ENCODE measurements at regions not wholly inside any gene's neighbourhood (a gene's known extent, or its start where the extent isn't known, plus 50 kb on each side); places are given as distances from the start of the nearest gene placed in this dataset.
A peak's percentile ranks its signal among the peaks of the same experiment; 100 is the strongest.

GRCh38 chr11:10623797-10624761, 55.6 kb upstream of the LYVE1 start:
- Histone ChIP-seq H3K27me3 (ENCODE audit: insufficient read depth, low read length, poor library complexity, severe bottlenecking) (no peaks in the 10 kb centered on the region), H3K36me3 (ENCODE audit: insufficient read depth, low read length) (no peaks in the 10 kb centered on the region), H3K4me3 (ENCODE audit: low read length) (peak overlapping the region; percentile 2), H3K9me3 (ENCODE audit: low read length) (no peaks in the 10 kb centered on the region), H3K27ac (ENCODE audit: low read depth, low read length) (no peak overlapping the region), H3K4me1 (ENCODE audit: insufficient read depth, low read length) (peaks cover 32% of the 10 kb centered on the region)
- ChIA-PET POLR2A (no interaction called here), CTCF (no interaction called here)
- peak overlapping the region in 2 of 7 donors; percentile 20 to 57 for H3K4me3 Mint-ChIP-seq
- peak overlapping the region in 5 of 8 donors; percentile 59 to 89 (median 84) for H3K27ac Mint-ChIP-seq
- H3K27me3 Mint-ChIP-seq: no peaks in the 10 kb centered on the region
- no peaks in the 10 kb centered on the region for H3K36me3 Mint-ChIP-seq
- no peaks in the 10 kb centered on the region for H3K9me3 Mint-ChIP-seq
- peaks cover 12 to 16% (median 14%) of the 10 kb centered on the region in 3 donors for H3K4me1 Mint-ChIP-seq
- DNase-seq: no peak

GRCh38 chr11:10622957-10623791, 54.7 kb upstream of the LYVE1 start:
- Mint-ChIP-seq H3K4me1 (peaks cover 12 to 16% (median 14%) of the 10 kb centered on the region in 3 donors), H3K9me3 (no peaks in the 10 kb centered on the region), H3K27me3 (no peaks in the 10 kb centered on the region), H3K27ac (peak overlapping the region in 7 of 8 donors; percentile 59 to 89 (median 79)), H3K36me3 (no peaks in the 10 kb centered on the region), H3K4me3 (peak overlapping the region in 3 of 7 donors; percentile 44 to 57 (median 51))
- Histone ChIP-seq H3K4me3 (ENCODE audit: low read length) (peak overlapping the region; percentile 2), H3K27ac (ENCODE audit: low read depth, low read length) (no peak overlapping the region), H3K36me3 (ENCODE audit: insufficient read depth, low read length) (no peaks in the 10 kb centered on the region), H3K9me3 (ENCODE audit: low read length) (no peaks in the 10 kb centered on the region), H3K27me3 (ENCODE audit: insufficient read depth, low read length, poor library complexity, severe bottlenecking) (no peaks in the 10 kb centered on the region), H3K4me1 (ENCODE audit: insufficient read depth, low read length) (peaks cover 23% of the 10 kb centered on the region)
- DNase-seq: peak in 2 of 5 donors; percentile 2 to 20
- ChIA-PET CTCF (no interaction called here), POLR2A (no interaction called here)

DNA sequence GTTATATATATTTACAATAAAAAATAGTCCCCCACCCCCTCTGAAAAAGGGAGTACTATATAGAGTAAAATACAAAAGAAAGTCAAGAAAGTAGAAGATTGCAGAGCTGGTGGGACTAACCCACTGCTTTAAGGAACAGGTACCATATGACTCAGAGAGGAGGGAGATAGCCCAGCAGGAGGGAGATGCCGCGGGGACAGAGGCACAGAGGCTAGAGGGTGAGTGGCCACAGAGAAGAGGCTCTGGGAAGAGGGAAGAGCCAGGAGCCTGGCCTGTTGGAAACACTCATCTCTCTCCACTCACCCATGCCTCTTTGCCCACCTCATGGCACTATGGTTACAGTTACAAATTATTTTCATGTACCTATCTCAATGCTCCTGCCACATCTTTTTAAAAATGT, 53.6 kb upstream of the LYVE1 start:
- Mint-ChIP-seq H3K36me3 (no peaks in the 10 kb centered on the region), H3K4me1 (peaks cover 12 to 16% (median 14%) of the 10 kb centered on the region in 3 donors), H3K4me3 (no peak overlapping the region), H3K9me3 (no peaks in the 10 kb centered on the region), H3K27ac (peak overlapping the region in 1 of 8 donors; percentile 67), H3K27me3 (no peaks in the 10 kb centered on the region)
- DNase-seq: no peak
- ChIA-PET CTCF (no interaction called here), POLR2A (no interaction called here)
- Histone ChIP-seq H3K9me3 (ENCODE audit: low read length) (no peaks in the 10 kb centered on the region), H3K36me3 (ENCODE audit: insufficient read depth, low read length) (no peaks in the 10 kb centered on the region), H3K4me1 (ENCODE audit: insufficient read depth, low read length) (peaks cover 21% of the 10 kb centered on the region), H3K27ac (ENCODE audit: low read depth, low read length) (no peak overlapping the region), H3K4me3 (ENCODE audit: low read length) (no peak overlapping the region), H3K27me3 (ENCODE audit: insufficient read depth, low read length, poor library complexity, severe bottlenecking) (no peaks in the 10 kb centered on the region)

GRCh38 chr11:10619131-10619680, 50.7 kb upstream of the LYVE1 start:
- H3K27me3 ChIP-seq (ENCODE audit: insufficient read depth, low read length, poor library complexity, severe bottlenecking): no peaks in the 10 kb centered on the region
- H3K9me3 ChIP-seq (ENCODE audit: low read length): no peaks in the 10 kb centered on the region
- ChIA-PET CTCF (interaction anchor here (1.3 kb wide), 1 partner anchor 26 kb away, joined by 3 read pairs; no protein-coding TSS in a partner anchor), POLR2A (no interaction called here)
- Mint-ChIP-seq H3K27ac (no peak overlapping the region), H3K36me3 (peaks cover 0 to 2% (median 0%) of the 10 kb centered on the region in 3 donors), H3K27me3 (peaks cover 1 to 2% of the 10 kb centered on the region in 2 donors), H3K4me1 (peaks cover 12 to 15% (median 14%) of the 10 kb centered on the region in 3 donors), H3K4me3 (no peak overlapping the region), H3K9me3 (peaks cover 0 to 4% (median 0%) of the 10 kb centered on the region in 5 donors)
- H3K36me3 ChIP-seq (ENCODE audit: insufficient read depth, low read length): no peaks in the 10 kb centered on the region
- no peak overlapping the region for H3K4me3 ChIP-seq (ENCODE audit: low read length)
- no peak for DNase-seq
- H3K27ac ChIP-seq (ENCODE audit: low read depth, low read length): no peak overlapping the region
- peaks cover 15% of the 10 kb centered on the region for H3K4me1 ChIP-seq (ENCODE audit: insufficient read depth, low read length)

GRCh38 chr11:10618490-10618889, 50.0 kb upstream of the LYVE1 start:
- H3K9me3 Mint-ChIP-seq: peaks cover 0 to 6% (median 3%) of the 10 kb centered on the region in 5 donors
- POLR2A ChIA-PET: no interaction called here
- H3K4me3 Mint-ChIP-seq: no peak overlapping the region
- H3K4me1 ChIP-seq (ENCODE audit: insufficient read depth, low read length): peaks cover 7% of the 10 kb centered on the region
- H3K27me3 ChIP-seq (ENCODE audit: insufficient read depth, low read length, poor library complexity, severe bottlenecking): no peaks in the 10 kb centered on the region
- H3K4me1 Mint-ChIP-seq: peaks cover 7 to 8% (median 8%) of the 10 kb centered on the region in 3 donors
- H3K27me3 Mint-ChIP-seq: peaks cover 8% of the 10 kb centered on the region in 2 donors
- CTCF ChIA-PET: interaction anchor here (1.3 to 1.6 kb wide), 2 partner anchors 26 to 204 kb away, joined by 3 to 4 read pairs; no protein-coding TSS in a partner anchor
- H3K9me3 ChIP-seq (ENCODE audit: low read length): no peaks in the 10 kb centered on the region
- no peak overlapping the region for H3K27ac ChIP-seq (ENCODE audit: low read depth, low read length)
- no peaks in the 10 kb centered on the region for H3K36me3 ChIP-seq (ENCODE audit: insufficient read depth, low read length)
- no peak overlapping the region for H3K27ac Mint-ChIP-seq
- H3K36me3 Mint-ChIP-seq: peaks cover 0 to 9% (median 0%) of the 10 kb centered on the region in 3 donors
- H3K4me3 ChIP-seq (ENCODE audit: low read length): no peak overlapping the region
- no peak for DNase-seq
